ENCODE measurements at regions not wholly inside any gene's neighbourhood (a gene's known extent, or its start where the extent isn't known, plus 50 kb on each side); places are given as distances from the start of the nearest gene placed in this dataset.

GRCh38 chr10:126783806-126784557, 113.5 kb upstream of the C10orf90 start:
- no peak for DNase-seq (ENCODE audit: low read depth)

- no peak for DNase-seq (ENCODE audit: low read depth)
These were observed 116.7 kb upstream of the C10orf90 start for GRCh38 chr10:126787201-126787600.

GRCh38 chr10:126795318-126795717, 109.9 kb upstream of the DOCK1 start:
- DNase-seq (ENCODE audit: low read depth) = no peak

- no peak for DNase-seq (ENCODE audit: low read depth)
These were observed 106.6 kb upstream of the DOCK1 start for GRCh38 chr10:126798649-126799048.

GRCh38 chr10:126803394-126803793, 101.8 kb upstream of the DOCK1 start:
- DNase-seq (ENCODE audit: low read depth) = no peak

- DNase-seq (ENCODE audit: low read depth) = no peak
These were observed 100.8 kb upstream of the DOCK1 start for GRCh38 chr10:126804396-126804795.

GRCh38 chr10:126806498-126806897, 98.7 kb upstream of the DOCK1 start:
- no peak for DNase-seq (ENCODE audit: low read depth)

GRCh38 chr10:126806991-126807702, 98.1 kb upstream of the DOCK1 start:
- DNase-seq (ENCODE audit: low read depth) = no peak

- DNase-seq (ENCODE audit: low read depth) = no peak
These were observed 97.1 kb upstream of the DOCK1 start for GRCh38 chr10:126808103-126808502.

- no peak for DNase-seq (ENCODE audit: low read depth)
These were observed 91.8 kb upstream of the DOCK1 start for GRCh38 chr10:126813432-126813831.

GRCh38 chr10:126833542-126833941, 71.7 kb upstream of the DOCK1 start:
- no peak for DNase-seq (ENCODE audit: low read depth)

GRCh38 chr10:126836009-126836408, 69.2 kb upstream of the DOCK1 start:
- DNase-seq (ENCODE audit: low read depth) = no peak

- no peak for DNase-seq (ENCODE audit: low read depth)
These were observed 66.9 kb upstream of the DOCK1 start for GRCh38 chr10:126838316-126838715.

- no peak for DNase-seq (ENCODE audit: low read depth)
These were observed 66.0 kb upstream of the DOCK1 start for GRCh38 chr10:126839094-126839761.

GRCh38 chr10:126840576-126841135, 64.6 kb upstream of the DOCK1 start:
- DNase-seq (ENCODE audit: low read depth) = no peak

GRCh38 chr10:126841341-126841895, 63.8 kb upstream of the DOCK1 start:
- DNase-seq (ENCODE audit: low read depth) = no peak

GRCh38 chr10:126842356-126842755, 62.9 kb upstream of the DOCK1 start:
- DNase-seq (ENCODE audit: low read depth) = no peak

- no peak for DNase-seq (ENCODE audit: low read depth)
These were observed 62.4 kb upstream of the DOCK1 start for GRCh38 chr10:126842836-126843235.

- DNase-seq (ENCODE audit: low read depth) = no peak
These were observed 61.8 kb upstream of the DOCK1 start for GRCh38 chr10:126843299-126843934.

GRCh38 chr10:126844406-126844805, 60.8 kb upstream of the DOCK1 start:
- no peak for DNase-seq (ENCODE audit: low read depth)

GRCh38 chr10:126846469-126846868, 58.8 kb upstream of the DOCK1 start:
- no peak for DNase-seq (ENCODE audit: low read depth)

GRCh38 chr10:126846959-126847358, 58.3 kb upstream of the DOCK1 start:
- DNase-seq (ENCODE audit: low read depth) = no peak

Measured in stimulated activated CD8-positive, alpha-beta memory T cell treated with anti-CD3 and anti-CD28 coated beads, Interleukin-12 subunit alpha, Interleukin-12 subunit beta, amount 100 ng/mL, for 1 hour (primary cell).